ENCODE measurements at regions not wholly inside any gene's neighbourhood (a gene's known extent, or its start where the extent isn't known, plus 50 kb on each side); places are given as distances from the start of the nearest gene placed in this dataset.

DNA sequence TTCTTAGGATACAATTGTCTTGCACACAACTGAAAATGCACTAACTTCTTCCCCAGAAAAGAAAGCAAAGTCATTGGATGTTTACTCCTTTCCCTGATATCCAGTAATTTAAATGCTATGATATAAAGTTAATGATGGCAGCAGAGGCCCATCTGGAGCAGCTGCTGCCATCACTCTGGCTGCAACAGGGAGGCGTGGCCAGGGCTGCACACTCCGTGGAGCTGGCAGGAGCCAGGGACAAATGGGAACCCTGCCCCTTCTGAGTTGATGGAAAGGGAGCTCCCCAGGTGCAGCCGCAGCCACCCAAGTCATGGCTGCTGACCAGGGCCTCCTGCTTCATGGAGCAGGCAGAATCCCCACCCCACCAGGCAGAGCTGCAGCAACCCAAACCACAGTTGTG is 72.6 kb upstream of the ALDH1A3 start (continued):
- TF ChIP-seq, protein P1, sequence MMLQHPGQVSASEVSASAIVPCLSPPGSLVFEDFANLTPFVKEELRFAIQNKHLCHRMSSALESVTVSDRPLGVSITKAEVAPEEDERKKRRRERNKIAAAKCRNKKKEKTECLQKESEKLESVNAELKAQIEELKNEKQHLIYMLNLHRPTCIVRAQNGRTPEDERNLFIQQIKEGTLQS (IDR thresholded peaks at IDR 0.05; ENCODE audit: insufficient read depth, low read depth, low read length) = no peak
- TF ChIP-seq NANOG (IDR thresholded peaks at IDR 0.05; ENCODE audit: insufficient read depth, low read depth, low read length, poor library complexity, severe bottlenecking) (no peak), CEBPB (IDR thresholded peaks at IDR 0.05; ENCODE audit: low read depth, low read length) (no peak)

Measured in H1 (cell line).